ENCODE measurements at regions not wholly inside any gene's neighbourhood (a gene's known extent, or its start where the extent isn't known, plus 50 kb on each side); places are given as distances from the start of the nearest gene placed in this dataset.

GRCh38 chr1:87814573-87814972 lies 485.9 kb downstream of the LMO4 start:
- no peak for TF ChIP-seq CTCF (IDR thresholded peaks at IDR 0.05)
- no peak for TF ChIP-seq POLR2A (IDR thresholded peaks at IDR 0.05)
